NCI-H1092 (cell line): ENCODE measurements at regions not wholly inside any gene's neighbourhood (a gene's known extent, or its start where the extent isn't known, plus 50 kb on each side); places are given as distances from the start of the nearest gene placed in this dataset.
"Not testable (repeated sequence)": the region's sequence is repeated elsewhere in the genome, so short reads cannot be mapped to it uniquely, and the experiment has no call there.

Experiments
- DNase-seq: peaks from one replicate; lab custom pipeline; 2025; lab: John Stamatoyannopoulos, UW

DNA sequence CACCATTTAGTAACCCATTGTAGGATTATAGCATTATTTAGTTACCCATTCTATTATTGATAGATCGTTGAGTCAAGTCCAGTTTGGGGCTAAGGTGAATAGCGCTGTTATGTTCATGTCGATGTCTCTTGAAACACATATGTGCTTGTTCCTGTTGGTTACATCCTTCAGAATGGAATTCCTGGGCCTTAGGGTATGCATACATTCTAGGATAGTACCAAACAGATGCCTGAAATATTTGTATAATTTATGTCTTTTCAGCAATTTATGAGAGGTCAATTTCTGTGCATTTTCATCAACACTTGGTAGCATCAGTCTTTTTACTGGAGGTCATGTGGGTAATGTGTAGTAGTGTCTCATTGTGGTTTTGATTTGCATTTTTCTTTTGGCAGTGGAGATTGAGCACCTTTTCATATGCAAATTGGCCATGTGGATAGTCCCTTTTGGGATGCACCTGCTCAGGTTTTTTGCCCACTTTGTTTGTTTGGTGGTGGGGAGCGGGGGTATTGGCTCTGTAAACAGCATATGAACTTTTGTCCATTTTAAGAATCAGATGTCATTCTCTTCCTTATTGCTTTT, 104.2 kb downstream of the CDRT15L2 start:
- not testable (repeated sequence) for DNase-seq

GRCh38 chr17:20684975-20685374, 105.5 kb downstream of the CDRT15L2 start:
- not testable (repeated sequence) for DNase-seq

DNA sequence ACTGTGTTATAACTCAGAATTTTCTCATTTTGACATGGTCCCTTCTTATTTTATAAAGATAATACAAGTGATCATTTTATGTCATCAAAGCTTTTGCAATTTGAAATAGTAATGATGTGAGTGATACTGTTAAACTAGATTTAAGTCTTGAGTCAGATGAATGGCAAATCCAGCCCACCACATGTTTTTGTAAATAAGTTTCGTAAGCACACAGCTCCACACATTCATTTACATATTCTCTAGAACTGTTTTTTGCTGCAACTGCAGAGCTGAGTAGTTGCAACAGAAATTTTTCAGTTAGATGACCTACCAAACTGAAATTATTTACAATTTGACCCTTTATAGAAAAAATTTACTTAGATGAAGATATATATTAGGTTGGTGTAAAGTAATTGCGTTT, 108.1 kb downstream of the CDRT15L2 start:
- DNase-seq, result not testable (repeated sequence)

GRCh38 chr17:20689170-20689749, 109.7 kb downstream of the CDRT15L2 start:
- DNase-seq, result not testable (repeated sequence)

GRCh38 chr17:20692706-20693105, 113.2 kb downstream of the CDRT15L2 start:
- DNase-seq, result not testable (repeated sequence)

GRCh38 chr17:20695871-20696270, 116.3 kb downstream of the CDRT15L2 start:
- DNase-seq, result not testable (repeated sequence)

GRCh38 chr17:20698463-20699206, 119.1 kb downstream of the CDRT15L2 start:
- not testable (repeated sequence) for DNase-seq

DNA sequence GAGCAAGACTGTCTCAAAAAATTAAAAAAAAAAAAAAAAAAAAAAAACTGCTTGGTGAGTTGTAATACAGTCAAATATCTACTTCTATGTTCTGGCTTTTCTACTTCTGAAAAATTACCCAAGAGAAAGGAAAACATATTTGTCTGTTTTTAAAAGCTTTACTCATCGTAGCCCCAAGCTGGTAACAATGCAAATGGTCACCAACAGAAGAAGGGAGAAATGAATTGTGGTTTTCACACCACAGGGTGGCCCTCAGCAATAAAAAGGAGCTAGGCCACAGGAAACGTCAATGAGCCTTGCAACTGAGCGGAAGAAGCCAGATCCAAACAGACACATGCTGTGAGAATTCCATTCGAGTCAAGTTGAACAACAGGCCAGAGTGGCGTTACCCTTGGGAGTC, 121.0 kb downstream of the CDRT15L2 start:
- DNase-seq, result not testable (repeated sequence)

- not testable (repeated sequence) for DNase-seq
Observed at GRCh38 chr17:20701366-20701765, 121.8 kb downstream of the CDRT15L2 start.

DNA sequence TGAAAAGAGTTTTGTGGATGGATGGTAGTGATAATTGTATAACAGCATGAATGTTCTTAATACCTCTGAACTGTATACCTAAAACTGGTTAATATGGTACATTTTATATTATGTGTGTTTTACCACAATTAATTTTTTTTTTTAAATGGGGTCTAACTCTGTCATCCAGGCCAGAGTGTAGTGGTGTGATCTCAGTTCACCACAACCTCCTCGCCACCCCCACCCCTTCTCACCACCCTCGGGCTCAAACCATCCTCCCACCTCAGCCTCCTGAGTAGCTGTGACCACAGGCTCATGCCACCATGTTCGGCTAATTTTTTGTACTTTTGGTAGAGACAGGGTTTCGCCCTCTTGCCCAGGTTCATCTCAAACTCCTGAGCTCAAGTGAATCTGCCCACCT, 123.2 kb downstream of the CDRT15L2 start:
- DNase-seq, result no peak

GRCh38 chr17:20703781-20704180, 124.3 kb downstream of the CDRT15L2 start:
- DNase-seq, result no peak

GRCh38 chr17:20705186-20705585, 125.7 kb downstream of the CDRT15L2 start:
- not testable (repeated sequence) for DNase-seq

DNA sequence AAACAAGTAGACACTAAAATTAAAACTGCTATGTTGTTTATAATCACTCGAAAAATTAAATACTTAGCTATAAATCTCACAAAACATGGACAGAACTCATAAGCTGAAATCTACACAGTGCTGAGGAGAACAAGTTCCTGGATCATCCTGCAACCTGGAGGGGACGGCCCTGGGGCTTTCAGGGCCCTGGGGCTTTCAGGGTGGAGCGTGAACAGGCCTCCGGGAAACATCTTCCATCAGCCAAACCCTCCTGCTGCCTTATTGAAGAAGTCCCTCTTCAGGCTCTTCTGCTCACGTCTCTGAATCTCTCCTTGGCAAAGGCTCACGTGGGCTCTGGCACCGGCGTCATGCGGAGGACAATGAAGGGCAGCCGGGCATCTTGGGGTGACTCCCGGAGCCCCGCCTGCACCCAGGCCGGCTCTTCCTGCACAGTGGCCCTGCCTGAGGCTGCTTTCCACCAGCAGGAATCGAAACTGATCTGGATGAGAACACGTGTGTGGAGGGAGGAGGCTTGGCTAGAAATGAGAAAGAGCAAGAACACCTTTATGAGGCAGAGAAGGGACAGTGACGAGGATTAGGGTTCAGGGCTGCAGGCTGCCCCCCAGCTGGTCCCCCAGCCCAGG, 127.3 kb downstream of the CDRT15L2 start:
- no peak for DNase-seq

GRCh38 chr17:20708821-20709220, 129.3 kb downstream of the CDRT15L2 start:
- not testable (repeated sequence) for DNase-seq

DNA sequence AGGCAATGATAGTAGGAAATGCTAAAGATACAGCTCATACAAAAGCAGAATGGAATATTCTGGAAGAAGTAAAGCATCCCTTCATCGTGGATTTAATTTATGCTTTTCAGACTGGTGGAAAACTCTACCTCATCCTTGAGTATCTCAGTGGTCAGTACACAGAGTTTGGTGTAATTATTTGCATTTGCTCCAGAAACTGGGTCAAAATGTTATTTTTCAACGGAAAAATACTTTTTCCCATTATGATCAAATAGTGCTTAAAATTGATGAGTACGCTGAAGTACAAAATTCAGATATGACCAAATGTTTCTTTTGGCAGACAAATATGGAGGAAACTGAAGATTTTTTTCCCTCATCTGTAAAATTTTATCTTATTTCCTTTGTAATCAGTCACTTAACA, 137.0 kb downstream of the CDRT15L2 start:
- not testable (repeated sequence) for DNase-seq

DNA sequence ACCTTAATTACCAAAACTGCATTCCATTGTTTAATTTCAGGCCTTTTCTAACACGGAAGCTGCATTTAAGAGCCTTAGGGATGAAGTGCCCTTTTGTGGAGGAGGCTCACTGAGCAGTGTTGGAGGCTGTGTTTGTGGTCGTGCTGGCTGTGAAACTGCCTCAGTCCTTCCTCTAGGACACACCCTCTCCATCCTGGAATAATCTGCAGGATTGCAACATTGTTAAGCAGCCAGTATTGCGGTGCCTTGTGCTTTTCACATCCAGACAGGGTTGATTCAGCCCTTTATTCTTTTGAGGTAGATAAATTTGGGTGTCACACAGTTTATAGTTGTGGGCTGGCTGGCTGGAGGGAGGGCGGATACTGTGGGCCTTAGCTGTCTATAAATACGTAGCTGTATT, 141.6 kb downstream of the CDRT15L2 start:
- no peak for DNase-seq

GRCh38 chr17:20724391-20724790, 144.9 kb downstream of the CDRT15L2 start:
- not testable (repeated sequence) for DNase-seq

DNA sequence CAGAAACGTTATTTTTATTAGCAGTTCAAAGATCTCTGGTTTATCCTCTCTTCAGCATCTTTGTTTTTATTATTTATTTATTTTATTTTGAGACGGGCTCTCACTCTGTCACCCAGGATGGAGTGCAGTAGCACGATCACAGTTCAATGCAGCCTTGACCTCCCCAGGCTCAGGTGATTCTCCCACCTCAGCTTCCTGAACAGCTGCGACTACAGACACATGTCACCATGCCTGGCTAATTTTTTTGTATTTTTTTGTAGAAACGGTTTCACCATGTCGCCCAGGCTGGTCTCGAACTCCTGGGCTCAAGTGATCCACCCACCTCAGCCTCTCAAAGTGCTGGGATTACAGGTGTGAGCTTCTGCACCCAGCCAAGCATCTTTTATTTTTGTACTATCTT, 147.7 kb downstream of the CDRT15L2 start:
- DNase-seq, result not testable (repeated sequence)

GRCh38 chr17:20728181-20728580, 148.7 kb downstream of the CDRT15L2 start:
- DNase-seq, result no peak

DNA sequence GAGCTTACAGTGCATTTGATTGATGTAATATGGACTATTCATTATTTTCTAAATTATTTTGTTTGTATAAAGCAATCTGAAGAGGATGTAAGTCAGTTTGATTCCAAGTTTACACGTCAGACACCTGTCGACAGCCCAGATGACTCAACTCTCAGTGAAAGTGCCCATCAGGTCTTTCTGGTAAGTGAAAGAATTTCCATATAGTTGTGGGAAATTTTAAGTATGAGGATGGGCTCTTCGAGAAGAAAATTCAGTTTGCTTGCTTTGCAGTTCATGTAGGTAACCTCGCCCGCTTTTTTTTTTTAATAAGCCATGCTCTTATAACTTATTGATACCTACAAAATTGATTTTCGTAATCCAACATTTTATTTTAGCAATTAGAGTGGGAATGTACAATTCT, 151.6 kb downstream of the CDRT15L2 start:
- not testable (repeated sequence) for DNase-seq

GRCh38 chr17:20733923-20734322, 154.4 kb downstream of the CDRT15L2 start:
- no peak for DNase-seq

GRCh38 chr17:20735796-20736195, 156.3 kb downstream of the CDRT15L2 start:
- DNase-seq, result no peak

DNA sequence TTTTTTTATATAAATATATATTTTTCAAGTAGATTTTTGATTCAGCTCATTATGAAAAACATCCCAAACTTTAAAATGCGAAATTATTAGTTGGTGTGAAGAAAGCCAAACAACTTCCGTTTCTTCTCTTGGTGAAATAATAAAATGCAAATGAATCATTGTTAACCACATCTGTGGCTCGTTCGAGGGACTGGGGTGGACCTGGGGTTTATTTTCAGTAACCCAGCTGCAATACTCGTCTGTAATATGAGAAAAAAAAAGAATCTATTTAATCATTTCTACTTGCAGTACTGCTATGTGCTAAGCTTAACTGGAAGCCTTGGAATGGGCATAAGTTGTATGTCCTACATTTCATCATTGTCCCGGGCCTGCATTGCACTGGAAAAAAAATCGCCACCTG, 158.1 kb downstream of the CDRT15L2 start:
- DNase-seq, result not testable (repeated sequence)
